GM21528 (cell line): ENCODE measurements at regions not wholly inside any gene's neighbourhood (a gene's known extent, or its start where the extent isn't known, plus 50 kb on each side); places are given as distances from the start of the nearest gene placed in this dataset.
"Not testable (repeated sequence)": the region's sequence is repeated elsewhere in the genome, so short reads cannot be mapped to it uniquely, and the experiment has no call there.

Experiments used
- ATAC-seq: cut with Tn5 transposase; IDR thresholded peaks from one replicate; pipeline ENCODE4 v1.9.1; 2021; ENCODE audit warnings: mild to moderate bottlenecking, moderate library complexity; ENCODE audit not compliant: unreplicated experiment, low FRiP score

GRCh38 chr11:13214276-13214675, 63.3 kb upstream of the BMAL1 start:
- ATAC-seq = no peak

- ATAC-seq = no peak
Measured at GRCh38 chr11:13215149-13215548, 62.4 kb upstream of the BMAL1 start.

DNA sequence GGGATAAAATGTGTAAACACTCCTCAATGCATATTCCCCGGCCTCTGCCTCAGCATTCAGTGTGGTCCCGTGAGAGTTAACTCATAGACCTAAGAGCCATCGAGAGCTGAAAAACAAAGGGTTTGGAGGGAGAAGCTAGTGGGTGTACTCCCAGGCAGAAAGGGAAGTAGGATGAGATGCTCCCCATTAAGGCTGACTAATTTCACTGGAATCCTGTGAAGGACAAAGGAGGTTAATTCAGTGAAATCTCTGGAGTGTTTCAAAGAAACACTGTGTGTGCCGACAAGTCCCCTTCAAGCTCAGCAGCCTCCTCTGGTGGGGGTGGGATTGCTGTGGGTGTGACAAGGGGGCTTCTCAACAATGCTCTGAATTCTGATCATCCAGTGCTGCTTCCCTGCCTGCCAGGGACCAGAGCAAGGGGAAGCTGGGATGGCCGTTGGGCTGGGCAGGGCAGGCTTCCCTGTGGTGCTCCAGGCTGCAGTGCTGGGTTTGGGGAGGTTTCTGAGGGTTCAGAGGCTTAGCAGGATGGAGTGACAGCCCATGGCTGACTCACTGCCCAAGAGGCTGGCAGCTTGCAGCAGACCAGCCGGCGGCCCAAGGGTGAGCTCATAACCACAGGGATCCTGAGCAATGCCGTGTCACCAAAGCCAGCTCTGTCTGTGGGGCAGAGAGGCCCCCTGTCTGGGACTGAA, 61.4 kb upstream of the BMAL1 start:
- no peak for ATAC-seq

DNA sequence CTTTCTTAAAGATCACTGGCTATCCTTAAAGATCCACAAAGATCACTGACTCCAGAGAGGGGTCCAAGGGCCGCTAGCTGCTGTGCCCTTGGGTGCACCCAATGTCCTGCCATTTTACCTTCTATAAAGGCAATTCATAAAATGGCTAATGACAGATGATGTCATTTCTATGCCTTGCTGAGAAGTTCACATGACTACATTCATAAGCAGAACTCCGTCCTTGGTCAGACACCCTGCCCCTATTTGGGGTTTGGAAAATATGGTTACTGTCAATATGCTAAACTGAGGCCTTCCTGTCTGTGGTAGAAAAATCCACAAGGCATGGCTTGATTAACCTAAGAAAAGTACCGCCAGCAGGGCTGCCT, 60.9 kb upstream of the BMAL1 start:
- ATAC-seq = no peak

- ATAC-seq = not testable (repeated sequence)
Measured at GRCh38 chr11:13218685-13219084, 58.9 kb upstream of the BMAL1 start.

- no peak for ATAC-seq
Measured at GRCh38 chr11:13220148-13220547, 57.4 kb upstream of the BMAL1 start.

- no peak for ATAC-seq
Measured at GRCh38 chr11:13221722-13222121, 55.9 kb upstream of the BMAL1 start.

GRCh38 chr11:13222285-13222684, 55.3 kb upstream of the BMAL1 start:
- ATAC-seq = no peak

DNA sequence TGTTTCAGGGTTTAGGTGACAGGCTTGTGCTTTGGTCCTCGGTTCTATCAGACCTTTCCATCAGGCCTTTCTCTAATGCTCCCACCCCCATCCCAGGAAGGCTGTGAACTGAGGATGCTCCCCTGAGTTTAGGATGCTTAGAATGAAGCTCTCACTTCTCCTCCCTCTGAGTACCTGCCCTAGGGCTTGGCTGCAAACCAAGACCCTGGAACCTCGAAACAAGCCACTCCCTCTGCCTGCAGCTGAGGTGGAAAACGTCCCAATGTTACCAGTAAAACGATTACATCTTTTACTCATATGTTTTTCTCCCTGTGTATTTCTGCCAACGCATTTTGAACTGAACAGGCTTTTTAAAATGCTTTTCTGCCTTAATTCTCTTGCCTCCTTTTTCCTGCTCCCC, 54.5 kb upstream of the BMAL1 start:
- ATAC-seq = no peak

- no peak for ATAC-seq
Measured at GRCh38 chr11:13224324-13224723, 53.3 kb upstream of the BMAL1 start.

- no peak for ATAC-seq
Measured at GRCh38 chr11:13225038-13226001, 52.3 kb upstream of the BMAL1 start.

DNA sequence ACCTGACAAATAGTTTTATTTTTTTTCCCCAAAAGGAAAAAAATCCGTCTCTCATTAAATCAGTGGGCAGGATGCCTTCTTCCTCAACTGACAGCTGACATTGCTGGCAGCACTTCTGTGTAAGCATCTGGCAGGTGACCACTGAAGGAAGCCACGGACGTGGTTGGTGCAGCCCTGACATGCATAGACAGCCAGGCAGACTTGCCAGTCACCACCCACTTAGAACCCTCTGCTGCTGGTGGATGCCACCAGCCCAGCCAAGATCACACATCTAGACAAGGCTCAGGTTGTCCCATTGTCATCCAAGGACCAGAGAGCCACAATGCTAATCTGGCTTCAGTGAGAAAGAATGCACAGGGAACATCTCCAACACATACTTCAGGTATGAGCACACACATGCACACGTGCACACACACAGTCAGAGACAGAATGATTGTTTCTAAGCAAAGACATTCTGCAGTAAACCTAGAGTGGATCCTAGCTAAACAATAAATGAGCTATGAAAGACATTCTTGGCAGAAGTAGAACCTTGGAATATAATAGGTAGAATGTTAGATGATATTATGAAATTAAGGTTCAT, 49.8 kb upstream of the BMAL1 start:
- ATAC-seq = no peak
